ENCODE measurements at regions not wholly inside any gene's neighbourhood (a gene's known extent, or its start where the extent isn't known, plus 50 kb on each side); places are given as distances from the start of the nearest gene placed in this dataset.

DNA sequence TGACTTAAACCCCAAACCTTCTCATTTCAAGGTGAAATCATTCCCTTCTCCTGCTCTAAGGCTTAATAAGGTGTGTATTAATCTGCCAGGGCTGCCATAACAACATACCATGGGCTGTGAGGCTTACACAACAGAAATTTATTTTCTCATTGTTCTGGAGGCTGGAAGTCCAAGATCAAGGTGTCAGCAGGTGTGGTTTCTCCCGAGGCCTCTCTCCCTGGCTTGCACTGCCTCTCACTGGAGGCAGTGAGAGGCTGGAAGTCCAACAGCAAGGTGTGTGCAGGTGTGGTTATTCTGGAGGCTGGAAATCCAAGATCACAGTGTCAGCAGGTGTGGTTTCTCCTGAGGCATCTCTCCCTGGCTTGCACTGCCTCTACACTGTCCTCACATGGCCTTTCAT, 280.3 kb upstream of the TUT7 start:
- TF ChIP-seq, protein P1, sequence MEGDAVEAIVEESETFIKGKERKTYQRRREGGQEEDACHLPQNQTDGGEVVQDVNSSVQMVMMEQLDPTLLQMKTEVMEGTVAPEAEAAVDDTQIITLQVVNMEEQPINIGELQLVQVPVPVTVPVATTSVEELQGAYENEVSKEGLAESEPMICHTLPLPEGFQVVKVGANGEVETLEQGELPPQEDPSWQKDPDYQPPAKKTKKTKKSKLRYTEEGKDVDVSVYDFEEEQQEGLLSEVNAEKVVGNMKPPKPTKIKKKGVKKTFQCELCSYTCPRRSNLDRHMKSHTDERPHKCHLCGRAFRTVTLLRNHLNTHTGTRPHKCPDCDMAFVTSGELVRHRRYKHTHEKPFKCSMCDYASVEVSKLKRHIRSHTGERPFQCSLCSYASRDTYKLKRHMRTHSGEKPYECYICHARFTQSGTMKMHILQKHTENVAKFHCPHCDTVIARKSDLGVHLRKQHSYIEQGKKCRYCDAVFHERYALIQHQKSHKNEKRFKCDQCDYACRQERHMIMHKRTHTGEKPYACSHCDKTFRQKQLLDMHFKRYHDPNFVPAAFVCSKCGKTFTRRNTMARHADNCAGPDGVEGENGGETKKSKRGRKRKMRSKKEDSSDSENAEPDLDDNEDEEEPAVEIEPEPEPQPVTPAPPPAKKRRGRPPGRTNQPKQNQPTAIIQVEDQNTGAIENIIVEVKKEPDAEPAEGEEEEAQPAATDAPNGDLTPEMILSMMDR (IDR thresholded peaks at IDR 0.05), result no peak
- TF ChIP-seq POLR2AphosphoS5 (IDR thresholded peaks at IDR 0.05; ENCODE audit: low read depth, low read length), result no peak
- no peak for TF ChIP-seq RXRA (IDR thresholded peaks at IDR 0.05; ENCODE audit: borderline replicate concordance, low read depth)
- no peak for TF ChIP-seq IRF3 (IDR thresholded peaks at IDR 0.05; ENCODE audit: low read depth, low read length)
- no peak for TF ChIP-seq RCOR1 (IDR thresholded peaks at IDR 0.05; ENCODE audit: low read length)
- no peak for TF ChIP-seq PBX3 (IDR thresholded peaks at IDR 0.05)
- TF ChIP-seq, protein P2, sequence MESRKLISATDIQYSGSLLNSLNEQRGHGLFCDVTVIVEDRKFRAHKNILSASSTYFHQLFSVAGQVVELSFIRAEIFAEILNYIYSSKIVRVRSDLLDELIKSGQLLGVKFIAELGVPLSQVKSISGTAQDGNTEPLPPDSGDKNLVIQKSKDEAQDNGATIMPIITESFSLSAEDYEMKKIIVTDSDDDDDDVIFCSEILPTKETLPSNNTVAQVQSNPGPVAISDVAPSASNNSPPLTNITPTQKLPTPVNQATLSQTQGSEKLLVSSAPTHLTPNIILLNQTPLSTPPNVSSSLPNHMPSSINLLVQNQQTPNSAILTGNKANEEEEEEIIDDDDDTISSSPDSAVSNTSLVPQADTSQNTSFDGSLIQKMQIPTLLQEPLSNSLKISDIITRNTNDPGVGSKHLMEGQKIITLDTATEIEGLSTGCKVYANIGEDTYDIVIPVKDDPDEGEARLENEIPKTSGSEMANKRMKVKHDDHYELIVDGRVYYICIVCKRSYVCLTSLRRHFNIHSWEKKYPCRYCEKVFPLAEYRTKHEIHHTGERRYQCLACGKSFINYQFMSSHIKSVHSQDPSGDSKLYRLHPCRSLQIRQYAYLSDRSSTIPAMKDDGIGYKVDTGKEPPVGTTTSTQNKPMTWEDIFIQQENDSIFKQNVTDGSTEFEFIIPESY (IDR thresholded peaks at IDR 0.05; ENCODE audit: borderline replicate concordance, low read depth), result no peak
- no peak for TF ChIP-seq MEF2A (IDR thresholded peaks at IDR 0.05; ENCODE audit: borderline replicate concordance, low read depth)
- no peak for TF ChIP-seq EP300 (IDR thresholded peaks at IDR 0.05; ENCODE audit: borderline replicate concordance in 1 of 2, low read depth in 1 of 2, low read length in 1 of 2)

Measured in SK-N-SH (cell line).